SK-N-MC (cell line): ENCODE measurements at regions not wholly inside any gene's neighbourhood (a gene's known extent, or its start where the extent isn't known, plus 50 kb on each side); places are given as distances from the start of the nearest gene placed in this dataset.

Experiments
- DNase-seq: peaks from one replicate; pipeline ENCODE4 v3.0.0-alpha.2; 2011; ENCODE audit warnings: low read depth, low spot score
- H3K27ac ChIP-seq: fragments of 200-600 bp; sonication (generic); 2 replicates; pipeline ENCODE4 v1.5.1; 2016; ENCODE audit warnings: mixed run types
- H3K36me3 ChIP-seq: fragments of 200-600 bp; sonication (generic); 2 replicates; pipeline ENCODE4 v1.6.1; 2017; ENCODE audit warnings: antibody characterized with exemption, low read length, mixed read lengths; ENCODE audit not compliant: insufficient read depth
- H3K4me3 ChIP-seq: fragments of 200-600 bp; sonication (generic); 2 replicates; pipeline ENCODE4 v1.5.1; 2016
- H3K9ac ChIP-seq: fragments of 200-600 bp; sonication (generic); 2 replicates; pipeline ENCODE4 v1.8.0; 2017; ENCODE audit warnings: mixed run types, mixed read lengths; ENCODE audit not compliant: insufficient read length
- H3K9me3 ChIP-seq: fragments of 200-600 bp; sonication (generic); 2 replicates; pipeline ENCODE4 v1.6.1; 2017; ENCODE audit warnings: low read depth, mild to moderate bottlenecking, antibody characterized with exemption, low read length, moderate library complexity, mixed read lengths
- EZH2 ChIP-seq: fragments of 200-600 bp; sonication (generic); IDR thresholded peaks from one replicate; pipeline ENCODE4 v1.6.1; 2017; ENCODE audit warnings: antibody characterized with exemption
- FOXP2 ChIP-seq: optimal IDR thresholded peaks from 2 replicates; pipeline ENCODE3; 2011; ENCODE audit warnings: mild to moderate bottlenecking, moderate library complexity; ENCODE audit not compliant: insufficient read depth; ENCODE audit errors: extremely low read length, control extremely low read depth
- POLR2AphosphoS5 ChIP-seq: IDR thresholded peaks from 2 replicates; pipeline ENCODE4 v1.6.1; 2012; ENCODE audit warnings: mild to moderate bottlenecking, low read depth, low read length, borderline replicate concordance

- Histone ChIP-seq H3K36me3 (no peaks in the 10 kb centered on the region), H3K27ac (no peak overlapping the region), H3K4me3 (no peak overlapping the region), H3K9me3 (no peaks in the 10 kb centered on the region), H3K9ac (no peak overlapping the region)
- TF ChIP-seq EZH2 (no peak), POLR2AphosphoS5 (no peak), FOXP2 (no peak)
- DNase-seq, result no peak
These were observed 671.6 kb upstream of the ACVR2A start for GRCh38 chr2:147173189-147173581.

GRCh38 chr2:147172493-147173188, 672.2 kb upstream of the ACVR2A start:
- Histone ChIP-seq H3K27ac (no peak overlapping the region), H3K4me3 (no peak overlapping the region), H3K9ac (no peak overlapping the region), H3K9me3 (no peaks in the 10 kb centered on the region), H3K36me3 (no peaks in the 10 kb centered on the region)
- TF ChIP-seq EZH2, result no peak
- no peak for TF ChIP-seq POLR2AphosphoS5
- TF ChIP-seq FOXP2, result no peak
- DNase-seq, result no peak

GRCh38 chr2:147171941-147172340, 672.9 kb upstream of the ACVR2A start:
- Histone ChIP-seq H3K27ac (no peak overlapping the region), H3K36me3 (no peaks in the 10 kb centered on the region), H3K9me3 (no peaks in the 10 kb centered on the region), H3K9ac (no peak overlapping the region), H3K4me3 (no peak overlapping the region)
- TF ChIP-seq EZH2, result no peak
- no peak for TF ChIP-seq FOXP2
- no peak for TF ChIP-seq POLR2AphosphoS5
- no peak for DNase-seq

GRCh38 chr2:147170932-147171331, 673.9 kb upstream of the ACVR2A start:
- no peak overlapping the region for H3K9ac ChIP-seq
- TF ChIP-seq POLR2AphosphoS5 (no peak), EZH2 (no peak), FOXP2 (no peak)
- no peak for DNase-seq
- H3K4me3 ChIP-seq, result no peak overlapping the region
- no peak overlapping the region for H3K27ac ChIP-seq
- no peaks in the 10 kb centered on the region for H3K36me3 ChIP-seq
- no peaks in the 10 kb centered on the region for H3K9me3 ChIP-seq

GRCh38 chr2:147165697-147166382, 679.0 kb upstream of the ACVR2A start:
- Histone ChIP-seq H3K4me3 (no peak overlapping the region), H3K27ac (no peak overlapping the region), H3K9me3 (no peaks in the 10 kb centered on the region), H3K9ac (no peak overlapping the region), H3K36me3 (no peaks in the 10 kb centered on the region)
- TF ChIP-seq EZH2, result no peak
- TF ChIP-seq FOXP2, result no peak
- TF ChIP-seq POLR2AphosphoS5, result no peak
- no peak for DNase-seq

GRCh38 chr2:147164563-147164962, 680.3 kb upstream of the ACVR2A start:
- TF ChIP-seq EZH2, result no peak
- no peak for TF ChIP-seq POLR2AphosphoS5
- TF ChIP-seq FOXP2, result no peak
- Histone ChIP-seq H3K36me3 (no peaks in the 10 kb centered on the region), H3K9me3 (no peaks in the 10 kb centered on the region), H3K27ac (no peak overlapping the region), H3K4me3 (no peak overlapping the region), H3K9ac (no peak overlapping the region)
- no peak for DNase-seq

GRCh38 chr2:147161746-147162145, 683.1 kb upstream of the ACVR2A start:
- Histone ChIP-seq H3K4me3 (no peak overlapping the region), H3K9me3 (no peaks in the 10 kb centered on the region), H3K9ac (no peak overlapping the region), H3K36me3 (no peaks in the 10 kb centered on the region), H3K27ac (no peak overlapping the region)
- no peak for DNase-seq
- TF ChIP-seq FOXP2, result no peak
- TF ChIP-seq EZH2, result no peak

GRCh38 chr2:147156970-147157369, 687.9 kb upstream of the ACVR2A start:
- DNase-seq, result no peak
- Histone ChIP-seq H3K9me3 (no peaks in the 10 kb centered on the region), H3K36me3 (no peaks in the 10 kb centered on the region), H3K9ac (no peak overlapping the region), H3K27ac (no peak overlapping the region), H3K4me3 (no peak overlapping the region)
- TF ChIP-seq FOXP2 (no peak), POLR2AphosphoS5 (no peak)
